GM13976 (cell line): ENCODE measurements at regions not wholly inside any gene's neighbourhood (a gene's known extent, or its start where the extent isn't known, plus 50 kb on each side); places are given as distances from the start of the nearest gene placed in this dataset.

Source experiments
- DNase-seq: peaks from one replicate; pipeline ENCODE4 v3.0.0; 2012; ENCODE audit warnings: low spot score
- CTCF ChIP-seq: IDR thresholded peaks from 2 replicates; pipeline ENCODE4 v1.5.1; 2012; ENCODE audit warnings: borderline replicate concordance, mild to moderate bottlenecking; ENCODE audit not compliant: insufficient read depth; ENCODE audit errors: extremely low read depth, missing control alignments, control extremely low read depth
- in situ Hi-C: fragments of 300-500 bp; cut with MboI; formaldehyde crosslinking; loops from one replicate; pipeline ENCODE4 v1.12.0; 2022; ENCODE audit warnings: low sequenced_read_pairs, mixed read lengths, inconsistent platforms; ENCODE audit not compliant: unreplicated experiment

DNA sequence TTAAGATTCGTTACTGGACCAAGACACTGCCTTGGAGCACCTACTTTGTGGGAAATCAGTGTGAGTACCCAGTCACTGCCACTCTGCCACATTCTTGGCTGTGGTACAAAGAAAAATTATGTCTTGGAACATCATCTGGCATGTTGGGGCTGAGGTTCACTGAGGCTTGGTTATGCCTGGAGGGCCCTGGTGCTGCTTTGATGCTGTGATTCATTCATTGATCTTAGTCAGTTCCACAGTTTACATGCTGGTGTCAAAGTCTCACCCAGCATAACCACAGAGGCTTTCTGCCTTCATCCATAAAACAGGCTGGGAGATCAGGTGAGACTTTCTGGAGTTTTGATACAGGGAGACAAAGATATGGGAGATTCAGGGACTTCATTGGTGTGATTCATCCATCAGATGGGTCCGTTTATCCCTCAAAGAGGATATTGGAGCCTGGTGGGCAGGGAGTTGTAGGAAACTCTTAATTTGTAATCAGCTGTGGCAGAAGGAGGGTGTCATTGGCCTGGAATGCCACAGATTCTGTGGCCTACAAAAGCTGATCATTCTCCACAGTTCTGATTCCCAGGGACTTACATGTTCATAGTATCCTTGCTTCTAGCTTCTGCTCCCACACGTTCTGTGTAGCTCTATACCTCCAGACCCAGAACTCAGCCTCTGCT lies 322.5 kb downstream of the PMP22 start:
- no peak for TF ChIP-seq CTCF
- in situ Hi-C loops = loop anchor here (25.0 kb wide), 1 partner anchor 680 kb away; no protein-coding TSS in a partner anchor

GRCh38 chr17:14940938-14941265 lies 324.2 kb downstream of the PMP22 start:
- no peak for TF ChIP-seq CTCF
- no peak for DNase-seq
- in situ Hi-C loops = loop anchor here (25.0 kb wide), 1 partner anchor 679 kb away; no protein-coding TSS in a partner anchor

More for the DNA sequence above, 322.5 kb downstream of the PMP22 start:
- no peak for DNase-seq

GRCh38 chr17:14940108-14940937 lies 324.8 kb downstream of the PMP22 start:
- in situ Hi-C loops = loop anchor here (25.0 kb wide), 1 partner anchor 678 kb away; no protein-coding TSS in a partner anchor
- DNase-seq = no peak
- TF ChIP-seq CTCF = no peak

- no peak for DNase-seq
- in situ Hi-C loops = loop anchor here (25.0 kb wide), 1 partner anchor 674 kb away; no protein-coding TSS in a partner anchor
- TF ChIP-seq CTCF = no peak
Measured at GRCh38 chr17:14935845-14936485, 329.2 kb downstream of the PMP22 start.

DNA sequence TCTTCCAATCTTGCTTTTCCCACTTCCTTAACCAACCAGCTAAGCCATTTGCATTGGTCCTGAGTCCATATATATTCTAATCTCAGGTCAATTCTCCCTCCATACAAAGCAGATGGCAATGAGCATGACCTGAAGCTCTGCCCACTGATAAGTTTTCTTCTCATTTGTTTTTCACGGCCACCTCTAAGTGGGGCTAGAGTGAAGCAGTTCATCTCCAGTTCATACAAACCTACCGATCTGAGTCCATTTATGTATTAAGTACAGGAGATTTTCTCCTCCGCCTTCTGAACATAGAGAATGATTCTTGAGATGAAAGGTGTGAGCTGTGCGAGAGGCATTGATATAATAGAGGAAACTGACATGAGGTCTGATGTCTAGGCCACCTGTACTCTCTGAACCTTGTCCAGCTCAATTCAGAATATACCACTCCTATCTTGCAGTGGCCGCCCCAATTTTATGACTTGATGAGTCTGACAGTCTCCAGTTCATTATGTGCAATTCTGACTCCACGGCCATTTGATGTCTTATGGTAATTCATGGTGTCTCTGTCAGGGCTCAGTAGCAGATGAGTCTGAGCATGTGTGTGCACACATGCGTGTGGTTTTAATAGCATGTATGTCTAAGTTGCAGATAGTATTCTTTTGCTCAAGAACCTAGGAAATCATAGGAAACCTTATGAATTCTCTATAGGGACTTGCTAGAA lies 329.8 kb downstream of the PMP22 start:
- TF ChIP-seq CTCF = no peak
- no peak for DNase-seq
- in situ Hi-C loops = loop anchor here (25.0 kb wide), 1 partner anchor 673 kb away; no protein-coding TSS in a partner anchor

GRCh38 chr17:14933676-14934075 lies 331.4 kb downstream of the PMP22 start:
- no peak for DNase-seq
- in situ Hi-C loops = loop anchor here (25.0 kb wide), 1 partner anchor 671 kb away; no protein-coding TSS in a partner anchor
- TF ChIP-seq CTCF = no peak
